HG02938 (cell line): ENCODE measurements at regions not wholly inside any gene's neighbourhood (a gene's known extent, or its start where the extent isn't known, plus 50 kb on each side); places are given as distances from the start of the nearest gene placed in this dataset.
"Not testable (repeated sequence)": the region's sequence is repeated elsewhere in the genome, so short reads cannot be mapped to it uniquely, and the experiment has no call there.

Experiments
- ATAC-seq: cut with Tn5 transposase; IDR thresholded peaks from one replicate; pipeline ENCODE4 v1.9.1; 2021; ENCODE audit warnings: mild to moderate bottlenecking, moderate library complexity; ENCODE audit not compliant: unreplicated experiment

DNA sequence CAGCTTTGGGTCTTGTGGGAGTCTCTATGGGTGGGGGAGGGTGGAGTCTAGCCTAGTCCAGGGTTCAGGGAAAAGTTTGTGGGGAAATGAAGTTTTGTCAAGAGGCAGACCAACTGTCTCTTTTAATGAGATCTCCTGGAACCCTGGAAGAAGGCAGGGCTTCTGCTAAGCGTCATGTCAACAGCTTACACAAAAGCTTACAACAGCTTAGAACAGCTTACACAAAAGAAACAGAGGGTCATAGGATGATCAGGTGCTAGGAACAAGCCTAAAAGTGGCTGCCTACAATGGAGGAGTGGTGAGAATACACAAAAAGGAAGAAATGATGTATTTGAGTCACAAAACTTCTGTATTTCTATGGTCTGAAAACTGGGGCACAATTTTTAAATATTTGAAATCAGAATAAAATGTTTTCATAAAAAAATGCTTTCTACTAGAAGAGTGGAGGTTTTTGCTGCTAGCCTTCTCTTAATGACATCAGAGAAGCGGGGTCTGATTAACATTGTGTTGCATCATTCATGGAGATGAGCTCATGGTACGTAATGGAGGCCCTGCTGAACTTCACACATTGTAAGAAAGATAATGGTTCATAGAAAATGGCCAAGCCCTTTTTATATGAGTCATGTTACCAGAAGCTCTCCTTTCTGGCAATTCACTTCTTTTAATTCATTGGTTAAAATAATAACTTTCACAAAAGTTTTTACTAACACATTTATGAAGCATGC lies 351.0 kb downstream of the PIK3C3 start:
- no peak for ATAC-seq

DNA sequence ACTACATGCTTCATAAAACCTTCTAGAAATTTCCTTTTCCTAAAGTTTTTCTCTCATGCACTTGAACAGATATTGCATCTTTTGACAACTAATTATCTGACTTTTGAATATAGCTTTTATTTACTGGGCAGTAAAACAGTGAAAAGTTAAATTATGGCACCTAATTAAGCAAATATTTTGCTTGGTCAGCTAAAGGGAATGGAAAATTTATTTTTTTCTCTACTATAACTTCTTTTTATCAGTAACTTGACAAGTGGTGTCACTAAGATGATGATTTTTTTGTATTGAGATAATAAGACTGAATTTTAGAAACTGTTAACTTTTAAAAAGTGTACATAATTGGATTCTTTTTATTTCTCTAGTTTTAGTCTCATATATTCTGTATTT lies 351.6 kb downstream of the PIK3C3 start:
- ATAC-seq: no peak

DNA sequence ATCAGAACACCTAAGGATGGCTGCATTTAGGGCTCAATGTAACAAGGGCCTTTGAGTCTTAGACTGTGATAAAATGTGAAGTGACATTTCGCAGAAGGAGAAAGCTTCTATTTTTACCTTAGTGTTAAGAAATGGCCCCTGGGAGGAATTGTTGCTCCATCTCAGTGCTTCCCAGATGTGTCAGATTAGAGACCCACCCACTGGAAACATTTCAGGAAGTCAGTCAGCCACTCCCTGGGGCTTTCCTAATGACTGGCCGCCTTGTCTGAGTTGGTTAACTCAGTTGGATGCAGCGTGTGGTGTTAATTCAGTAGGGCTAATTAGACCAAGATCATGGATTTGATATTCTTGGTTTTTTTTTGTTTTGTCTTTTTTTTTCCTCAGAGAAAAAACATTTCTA lies 355.9 kb downstream of the PIK3C3 start:
- ATAC-seq: no peak

DNA sequence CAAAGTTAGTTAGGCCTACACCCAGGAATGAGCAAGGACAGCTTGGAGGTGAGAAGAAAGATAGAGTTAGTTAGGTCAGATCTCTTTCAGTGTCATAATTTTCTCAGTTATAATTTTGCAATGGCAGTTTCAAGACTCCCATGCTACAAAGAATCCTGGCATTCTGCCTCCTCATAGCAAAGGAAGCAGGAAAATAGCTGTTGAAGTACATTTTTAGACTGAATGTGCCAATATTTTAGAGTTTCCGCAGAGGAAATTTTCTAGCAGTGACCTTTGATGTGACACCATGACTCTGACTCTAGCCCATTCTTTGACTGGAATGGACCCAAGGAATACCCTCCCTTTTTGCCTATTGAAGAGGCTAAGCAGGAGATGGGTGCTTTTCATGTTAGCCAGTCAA lies 371.7 kb downstream of the PIK3C3 start:
- no peak for ATAC-seq

DNA sequence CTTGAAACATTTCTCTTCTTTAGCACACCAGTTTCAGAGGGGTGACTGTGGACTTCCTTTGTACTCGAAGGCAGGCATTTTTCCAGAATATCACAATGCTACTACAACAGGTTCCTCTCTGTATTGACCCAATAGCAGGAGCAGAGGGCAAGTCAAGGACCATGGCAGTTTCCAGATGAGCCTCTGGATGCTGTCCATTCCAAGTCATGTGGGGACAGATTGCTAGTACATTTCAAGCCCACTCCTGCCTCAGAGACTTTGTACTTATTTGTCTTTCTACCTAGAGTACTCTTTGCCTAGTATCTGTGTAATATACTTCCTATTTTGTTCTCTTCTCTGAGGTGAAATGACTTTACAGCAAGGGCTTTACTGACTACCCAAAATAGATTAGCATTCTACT lies 373.9 kb downstream of the PIK3C3 start:
- ATAC-seq: no peak

DNA sequence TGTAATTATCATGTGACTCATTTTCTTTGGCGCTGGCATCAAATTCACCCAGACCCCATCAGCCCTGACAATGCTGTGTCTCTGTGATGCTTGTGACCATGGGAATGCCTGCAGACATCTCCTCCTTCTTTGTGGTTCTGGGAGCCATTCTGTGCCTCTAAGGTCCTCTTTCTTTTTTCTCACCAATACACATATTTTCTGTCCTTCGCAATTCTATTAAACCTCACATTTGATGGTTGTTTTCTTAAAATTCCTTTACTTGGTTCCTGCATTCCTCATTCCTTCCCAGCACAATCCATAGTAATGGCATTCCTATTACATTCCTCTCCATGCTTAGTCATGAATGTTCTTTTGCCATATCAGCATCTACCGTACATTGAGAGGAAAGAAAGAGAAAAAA lies 375.3 kb downstream of the PIK3C3 start:
- ATAC-seq: no peak

DNA sequence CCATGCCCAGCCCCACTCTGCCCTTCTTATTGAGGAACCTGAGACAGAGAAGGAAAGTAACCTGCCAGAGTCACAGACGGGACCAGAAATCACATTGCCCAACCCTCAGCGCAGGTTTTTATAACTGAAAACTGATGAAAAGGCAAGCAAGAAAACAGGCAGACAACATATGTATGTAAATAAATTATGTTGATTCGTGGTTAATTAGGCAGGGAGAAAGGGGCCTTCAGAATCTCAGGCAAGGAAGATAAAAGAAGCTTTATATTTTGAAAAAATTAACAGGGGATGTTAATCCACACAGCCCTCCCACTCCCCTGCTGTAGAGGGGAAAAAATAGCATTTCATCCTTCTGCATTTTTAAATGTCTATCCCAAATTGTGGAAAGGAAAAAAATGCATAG lies 378.5 kb downstream of the PIK3C3 start:
- ATAC-seq: no peak

DNA sequence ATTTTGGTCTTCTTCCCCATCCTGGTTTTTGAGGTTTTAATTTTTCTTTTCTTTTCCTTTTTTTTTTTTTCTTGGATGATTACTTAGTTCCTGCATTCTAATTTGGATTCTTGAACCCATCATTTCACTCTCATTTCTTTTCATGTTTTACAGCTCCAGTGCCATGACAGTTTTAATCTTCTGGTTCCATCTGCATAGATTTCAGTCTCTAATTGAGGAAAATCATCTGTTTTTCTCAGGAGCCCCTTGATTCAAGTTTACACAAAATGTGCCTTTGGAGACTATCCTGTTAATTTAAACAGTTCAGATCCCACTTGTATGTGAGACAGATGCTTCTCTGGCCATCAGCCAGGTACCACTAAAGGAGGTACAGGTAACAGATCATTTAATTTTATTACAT lies 379.9 kb downstream of the PIK3C3 start:
- no peak for ATAC-seq

DNA sequence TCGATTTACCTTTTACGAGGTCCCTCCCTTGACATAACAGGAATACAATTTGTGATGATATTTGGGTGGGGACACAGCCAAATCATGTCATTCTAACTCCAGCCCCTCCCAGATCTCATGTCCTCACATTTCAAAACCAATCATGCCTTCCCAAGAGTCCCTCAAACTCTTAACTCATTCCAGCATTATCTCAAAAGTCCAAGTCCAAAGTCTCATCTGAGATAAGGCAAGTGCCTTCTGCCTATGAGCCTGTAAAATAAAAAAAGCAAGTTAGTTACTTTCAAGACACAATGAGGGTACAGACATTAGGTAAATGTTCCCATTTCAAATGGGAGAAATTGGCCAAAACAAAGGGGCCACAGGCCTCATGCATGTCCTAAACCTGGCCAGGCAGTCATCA lies 381.1 kb downstream of the PIK3C3 start:
- no peak for ATAC-seq

DNA sequence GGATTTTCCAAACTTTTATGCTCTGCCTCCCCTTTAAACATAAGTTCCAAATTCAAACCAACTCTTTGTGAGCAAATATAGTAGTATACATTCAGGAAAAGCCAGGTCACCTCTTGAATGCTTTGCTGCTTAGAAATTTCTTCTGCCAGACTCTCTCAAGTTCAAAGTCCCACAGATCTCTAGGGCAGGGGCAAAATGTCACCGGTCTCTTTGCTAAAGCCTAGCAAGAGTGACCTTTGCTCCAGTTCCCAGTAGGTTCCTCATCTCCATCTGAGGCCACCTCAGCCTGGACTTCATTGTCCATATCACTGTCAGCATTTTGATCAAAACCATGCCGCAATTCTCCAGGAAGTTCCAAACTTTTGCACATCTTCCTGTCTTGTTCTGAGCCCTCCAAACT lies 382.3 kb downstream of the PIK3C3 start:
- ATAC-seq: not testable (repeated sequence)

DNA sequence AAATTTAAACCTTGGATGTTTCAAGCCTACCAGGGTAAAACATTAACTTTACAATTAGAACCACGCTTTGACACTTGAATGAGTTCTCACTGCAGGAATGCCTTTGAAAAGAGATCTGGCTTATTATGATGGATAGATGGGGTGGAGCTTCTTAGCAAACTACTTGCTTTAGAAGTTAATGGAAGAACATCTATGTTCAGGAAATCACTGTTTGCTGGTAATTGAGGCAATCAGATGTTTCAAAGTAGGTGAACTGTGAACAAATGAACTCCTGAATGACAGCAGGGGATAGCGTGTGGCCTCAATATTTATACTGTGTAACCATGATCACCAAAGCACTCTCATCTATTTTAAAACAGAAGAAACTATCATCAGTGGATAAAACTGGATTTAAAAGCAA lies 383.6 kb downstream of the PIK3C3 start:
- no peak for ATAC-seq

DNA sequence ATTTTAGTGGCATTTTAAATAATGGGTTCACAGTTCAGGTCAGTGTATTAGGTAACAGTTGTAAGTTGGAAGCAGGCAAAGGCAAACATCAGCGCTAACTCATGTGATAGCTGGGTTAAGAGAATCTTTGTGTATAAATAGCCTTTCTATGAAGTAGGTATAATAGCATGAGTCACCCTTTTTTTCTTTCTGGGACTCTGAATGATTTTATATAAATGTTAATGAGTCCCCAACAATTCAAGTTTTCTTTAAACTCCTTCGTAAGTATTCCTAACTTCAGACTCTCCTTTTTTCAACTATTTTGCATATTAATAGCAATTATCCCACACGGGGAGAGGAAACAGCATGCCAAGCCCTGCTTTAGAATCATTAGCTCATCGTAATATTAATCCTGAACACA lies 384.3 kb downstream of the PIK3C3 start:
- ATAC-seq: no peak

DNA sequence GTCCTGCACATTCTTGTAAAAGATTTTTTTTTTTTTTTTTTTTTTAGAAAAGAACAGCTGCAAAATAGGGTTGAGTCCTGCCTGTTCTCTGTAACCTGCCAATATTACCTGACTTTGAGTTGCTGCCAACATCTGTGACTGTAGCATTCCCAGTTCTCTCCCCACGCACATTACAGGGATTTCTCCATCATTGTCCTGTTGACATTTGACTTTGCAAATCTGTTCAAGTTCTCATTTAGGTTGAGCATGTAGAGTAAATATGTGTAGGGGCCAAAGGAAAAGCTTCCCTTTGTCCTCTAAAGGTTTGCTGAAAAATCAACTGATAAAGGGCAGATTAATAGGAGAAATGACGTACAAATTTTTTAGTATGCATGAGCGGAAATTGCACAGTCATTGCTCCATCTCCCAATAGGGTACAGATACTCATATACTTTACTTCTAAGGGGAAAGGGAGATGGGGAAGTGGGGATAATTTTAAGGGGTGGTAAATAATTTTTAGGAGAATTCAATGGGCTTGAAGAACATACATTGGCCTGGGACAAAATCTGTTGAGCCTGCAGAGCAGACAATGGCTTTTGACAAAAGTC lies 385.5 kb downstream of the PIK3C3 start:
- no peak for ATAC-seq

DNA sequence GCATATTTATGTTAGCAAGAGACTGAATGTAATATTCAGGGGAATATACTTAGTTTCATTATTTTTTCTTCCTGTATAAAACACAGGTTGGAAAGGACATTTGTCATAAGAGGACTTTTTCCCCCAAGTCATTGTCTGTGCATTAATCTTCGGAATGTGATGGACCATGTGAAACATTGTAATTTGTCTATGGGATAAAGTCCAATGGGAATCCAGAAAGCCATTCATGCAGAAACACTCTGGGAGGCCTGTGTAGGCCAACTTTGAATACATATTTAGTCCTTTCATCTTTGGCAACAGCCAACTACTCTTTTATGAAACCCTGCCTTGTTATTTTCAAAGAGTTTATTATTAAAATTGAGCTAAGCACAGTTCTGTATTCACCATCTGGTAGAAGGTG lies 386.4 kb downstream of the PIK3C3 start:
- ATAC-seq: no peak

DNA sequence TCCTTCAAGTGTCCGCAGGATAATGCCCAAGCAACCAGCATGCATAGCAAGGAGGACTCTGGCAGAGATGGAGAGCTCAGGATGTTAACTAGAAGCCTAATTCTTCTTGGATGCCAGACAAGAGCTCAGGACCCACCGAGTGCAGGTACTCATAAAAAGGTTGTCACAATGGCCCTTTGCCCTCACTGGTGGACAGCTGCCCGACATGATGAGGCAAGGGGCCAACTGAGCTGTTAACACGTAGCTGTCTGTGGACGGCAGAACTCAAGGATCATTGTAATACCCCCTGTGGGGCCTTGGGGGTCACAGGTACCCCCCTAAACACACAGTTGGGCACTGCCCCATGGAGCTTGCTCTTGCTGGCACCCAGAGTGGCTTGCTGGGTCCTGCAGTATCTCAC lies 393.7 kb downstream of the PIK3C3 start:
- no peak for ATAC-seq

DNA sequence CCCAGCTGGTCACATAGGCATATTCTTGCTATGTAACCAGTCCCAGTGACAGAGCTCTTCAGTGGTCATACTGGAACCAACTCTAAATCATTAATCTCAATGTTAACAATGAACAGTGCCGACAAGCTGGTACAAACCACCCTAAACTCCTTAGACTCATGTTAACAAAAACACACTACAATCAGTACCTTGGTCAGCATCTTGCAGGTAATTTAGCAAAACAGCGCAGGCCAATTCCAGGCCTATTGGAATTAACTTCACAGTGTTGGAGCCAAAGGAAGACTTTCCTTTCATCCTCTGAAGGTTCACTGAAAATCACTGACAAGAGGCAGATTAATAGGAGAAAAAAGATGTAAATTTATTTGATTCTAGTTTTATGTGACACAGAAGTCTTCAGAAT lies 396.4 kb downstream of the PIK3C3 start:
- ATAC-seq: no peak

DNA sequence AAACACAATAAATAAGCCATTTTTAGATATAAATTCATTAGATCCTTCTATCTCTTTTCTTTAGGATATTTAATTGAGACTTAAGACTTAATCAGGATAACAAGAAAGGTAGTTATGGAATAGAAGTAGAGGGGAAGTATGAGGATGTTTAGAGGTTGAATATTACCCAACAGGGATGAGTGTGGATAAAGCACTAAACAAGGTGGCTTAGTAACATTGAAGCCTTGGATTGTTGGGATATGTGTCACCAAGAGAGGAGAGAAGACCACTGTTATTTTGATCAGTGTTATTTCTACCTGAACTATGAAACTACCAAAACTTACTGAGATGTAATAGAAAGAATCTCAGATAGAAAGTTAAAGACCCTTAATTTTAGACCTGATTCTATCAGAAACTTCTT lies 405.7 kb downstream of the PIK3C3 start:
- ATAC-seq: no peak

DNA sequence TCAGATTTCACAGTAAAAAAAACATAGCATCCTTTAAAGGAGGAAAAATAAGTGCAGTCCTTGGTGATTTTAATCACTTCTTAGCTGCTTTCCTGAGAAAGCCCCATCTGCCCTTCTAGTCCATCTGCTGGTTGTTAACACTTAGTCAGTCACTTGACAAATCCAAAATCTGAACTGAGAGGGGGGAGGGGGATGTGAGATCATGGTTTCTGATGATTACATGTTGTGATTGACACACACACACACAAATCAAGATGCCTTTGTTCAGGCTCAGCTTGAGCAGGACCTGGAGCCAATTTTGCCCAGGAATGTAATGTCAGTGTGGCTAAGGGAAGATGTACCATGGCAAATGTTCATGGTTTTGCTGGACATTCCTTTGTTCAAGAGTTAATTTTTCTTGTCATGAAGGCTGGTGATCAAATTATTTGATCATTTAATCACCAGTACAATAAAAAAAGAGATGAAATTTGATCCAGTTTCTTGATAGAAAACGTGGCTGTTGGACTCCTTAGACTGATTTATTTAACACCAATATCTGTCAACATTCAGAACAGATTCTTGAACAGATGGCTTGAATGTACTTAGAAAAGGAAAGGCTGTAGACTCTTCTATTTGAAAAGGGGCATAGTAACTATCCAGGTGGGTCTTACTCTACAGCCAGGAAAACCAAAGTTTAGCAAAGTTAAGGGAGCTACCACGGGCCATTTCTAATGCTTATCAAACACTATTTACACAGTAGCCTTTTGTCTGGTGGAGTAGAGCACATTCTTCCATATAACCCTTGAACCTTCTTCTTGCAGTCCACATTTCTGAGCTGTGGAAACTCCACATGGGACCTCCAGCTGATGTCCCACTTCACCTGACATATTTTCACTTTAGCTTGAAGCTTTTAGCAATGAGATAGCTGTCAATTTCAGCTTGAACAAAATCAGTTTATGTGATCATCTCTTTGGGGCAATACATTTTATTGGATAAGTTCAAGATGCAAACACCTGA lies 408.7 kb downstream of the PIK3C3 start:
- ATAC-seq: no peak

DNA sequence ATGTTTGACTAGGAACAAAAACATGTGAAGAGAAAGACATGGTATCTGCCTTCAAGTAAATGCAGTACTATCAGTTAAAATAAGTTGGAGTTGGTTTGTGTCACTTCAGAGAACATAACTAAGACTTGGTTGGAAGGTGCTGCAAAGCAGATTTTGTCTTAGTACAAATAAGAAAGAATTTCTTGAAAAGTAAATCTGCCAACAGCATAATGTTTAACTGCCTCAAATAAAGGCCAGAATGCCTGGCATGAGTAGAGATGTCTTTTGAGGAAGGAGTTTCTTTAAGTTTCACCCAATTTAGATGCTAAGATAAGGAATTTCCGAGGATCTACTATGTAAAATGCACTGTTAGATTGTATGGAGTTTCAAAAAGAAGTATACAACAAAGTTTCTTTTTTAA lies 409.7 kb downstream of the PIK3C3 start:
- no peak for ATAC-seq

DNA sequence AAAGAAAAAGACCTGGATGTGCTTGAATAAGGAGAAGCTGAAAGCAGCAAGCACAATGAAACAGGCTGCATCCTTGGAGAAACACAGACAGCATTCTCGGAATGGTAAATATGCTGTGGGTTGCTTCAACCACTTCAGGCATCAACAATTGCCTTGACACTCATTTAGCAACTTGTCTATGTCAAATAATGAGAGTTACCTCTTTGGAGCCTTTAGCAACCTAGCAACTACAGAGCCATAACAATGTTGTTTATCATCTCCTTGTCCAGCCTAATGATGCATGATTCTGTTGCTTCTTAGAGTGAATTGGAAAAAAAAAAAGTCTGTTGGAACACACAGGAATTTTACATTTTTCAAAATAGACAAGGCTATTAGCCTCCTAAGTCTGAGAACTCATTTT lies 410.6 kb downstream of the PIK3C3 start:
- ATAC-seq: no peak

DNA sequence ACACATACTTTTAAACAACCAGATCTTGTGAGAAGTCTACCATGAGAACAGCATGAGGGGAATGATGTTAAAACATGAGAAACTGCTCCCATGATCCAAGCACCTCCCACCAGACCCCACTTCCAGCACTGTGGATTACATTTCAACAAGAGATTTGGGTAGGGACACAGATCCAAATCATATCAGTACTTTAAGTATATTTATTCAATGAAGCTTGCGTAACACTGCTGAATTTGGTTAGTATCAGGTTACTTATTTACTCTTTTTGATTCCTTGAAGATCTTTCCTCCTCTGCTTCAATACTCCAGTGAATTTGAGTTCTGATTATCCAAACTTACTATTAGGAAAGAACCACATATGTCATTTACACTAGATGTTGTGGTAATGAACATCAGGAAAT lies 418.6 kb downstream of the PIK3C3 start:
- no peak for ATAC-seq

DNA sequence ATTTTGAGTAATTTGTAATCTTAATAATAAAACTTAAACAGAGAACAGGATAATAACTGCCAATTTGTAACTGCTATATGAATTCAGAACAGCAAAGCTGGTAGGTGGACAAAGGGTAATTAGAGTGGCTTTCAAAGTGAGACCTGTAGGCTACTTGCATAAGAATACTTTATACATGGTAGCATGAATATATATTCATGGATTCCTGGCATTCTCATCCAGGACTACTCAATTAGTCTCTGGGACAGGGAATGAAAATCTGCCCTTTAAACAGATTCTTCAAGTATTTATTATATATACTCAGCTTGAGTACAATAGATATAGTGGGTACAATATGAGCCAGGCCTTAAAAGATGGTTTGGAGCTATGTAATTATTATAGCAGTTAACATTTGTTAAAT lies 419.9 kb downstream of the PIK3C3 start:
- ATAC-seq: no peak
